Naive thymus-derived CD8-positive, alpha-beta T cell (primary cell): ENCODE measurements at regions not wholly inside any gene's neighbourhood (a gene's known extent, or its start where the extent isn't known, plus 50 kb on each side); places are given as distances from the start of the nearest gene placed in this dataset.

Source experiments
- ATAC-seq, 2 donors: fragments of 150-1000 bp; cut with Tn5 transposase in 1 of 2; sonication (Bioruptor Pico), chemical (Tn5 transposase) in 1 of 2; 1 replicate in 1 of 2; 2 replicates in 1 of 2; pipeline ENCODE4 v1.10.0; 2021; ENCODE audit warnings: mild to moderate bottlenecking in 2 of 2, moderate library complexity in 2 of 2
- POLR2A ChIA-PET: fragments of 350-600 bp; sonication (Branson Sonifier 250); formaldehyde crosslinking; loops from one replicate; lab custom pipeline; 2021; ENCODE audit warnings: antibody characterized with exemption; lab: Charles Lee
- DNase-seq, 10 donors: peaks; one replicate each; pipeline versions ENCODE4 v3.0.0 to v3.0.0-alpha.2; 2020 to 2022
- H3K27ac Mint-ChIP-seq, 10 donors: one replicate each; pipeline ENCODE4 v1.8.0; 2020 to 2022; ENCODE audit warnings: mild to moderate bottlenecking in 10 of 10, mixed read lengths in 10 of 10, moderate library complexity in 4 of 10, inconsistent platforms in 1 of 10
- H3K27me3 Mint-ChIP-seq, 5 donors: one replicate each; pipeline ENCODE4 v1.8.0; 2021 to 2022; ENCODE audit warnings: mixed read lengths in 5 of 5
- H3K36me3 Mint-ChIP-seq, 3 donors: one replicate each; pipeline ENCODE4 v1.8.0; 2020 to 2022; ENCODE audit warnings: mixed read lengths in 3 of 3, mild to moderate bottlenecking in 2 of 3, inconsistent platforms in 1 of 3
- H3K4me1 Mint-ChIP-seq, 4 donors: one replicate each; pipeline ENCODE4 v1.8.0; 2021 to 2022; ENCODE audit warnings: mixed read lengths in 4 of 4
- H3K4me3 Mint-ChIP-seq, 10 donors: one replicate each; pipeline ENCODE4 v1.8.0; 2020 to 2022; ENCODE audit warnings: mild to moderate bottlenecking in 10 of 10, mixed read lengths in 10 of 10, moderate library complexity in 6 of 10, inconsistent platforms in 1 of 10
- H3K9me3 Mint-ChIP-seq, 9 donors: one replicate each; pipeline ENCODE4 v1.8.0; 2020 to 2022; ENCODE audit warnings: mixed read lengths in 9 of 9, mild to moderate bottlenecking in 3 of 9, inconsistent platforms in 1 of 9, moderate library complexity in 1 of 9

- DNase-seq: no peak
- H3K9me3 Mint-ChIP-seq: no peaks in the 10 kb centered on the region
- H3K27ac Mint-ChIP-seq: no peak overlapping the region
- no peaks in the 10 kb centered on the region for H3K36me3 Mint-ChIP-seq
- POLR2A ChIA-PET: no interaction called here
- H3K4me3 Mint-ChIP-seq: no peak overlapping the region
- ATAC-seq: no peak
- H3K27me3 Mint-ChIP-seq: peaks cover 0 to 10% (median 0%) of the 10 kb centered on the region in 5 donors
- H3K4me1 Mint-ChIP-seq: peaks cover 3 to 9% (median 4%) of the 10 kb centered on the region in 4 donors
Measured at GRCh38 chr13:47112205-47112902, 215.5 kb upstream of the HTR2A start.

DNA sequence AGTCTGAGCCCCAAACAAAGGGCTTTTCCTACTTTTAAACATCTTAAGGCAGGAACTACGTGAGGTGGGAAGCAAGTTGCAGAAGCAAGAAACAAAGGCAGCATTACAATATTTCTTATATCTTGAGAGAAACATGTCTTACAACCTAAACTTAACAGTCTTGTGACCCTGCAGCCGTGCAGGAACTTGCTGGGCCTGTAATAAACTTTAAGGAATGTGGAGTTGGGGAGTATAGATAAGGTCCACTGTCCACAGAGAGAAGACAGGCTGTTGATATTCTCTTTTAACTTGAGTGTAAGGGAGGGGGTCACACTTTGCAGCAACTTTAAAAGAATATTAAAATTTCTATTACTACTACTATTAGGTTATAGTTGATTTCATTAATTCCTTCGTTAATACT is 214.6 kb upstream of the HTR2A start:
- Mint-ChIP-seq H3K27ac (no peak overlapping the region), H3K36me3 (no peaks in the 10 kb centered on the region), H3K9me3 (no peaks in the 10 kb centered on the region), H3K4me1 (peaks cover 3 to 9% (median 4%) of the 10 kb centered on the region in 4 donors), H3K27me3 (peaks cover 0 to 10% (median 0%) of the 10 kb centered on the region in 5 donors), H3K4me3 (no peak overlapping the region)
- ATAC-seq (no peak), DNase-seq (no peak)
- POLR2A ChIA-PET: no interaction called here

DNA sequence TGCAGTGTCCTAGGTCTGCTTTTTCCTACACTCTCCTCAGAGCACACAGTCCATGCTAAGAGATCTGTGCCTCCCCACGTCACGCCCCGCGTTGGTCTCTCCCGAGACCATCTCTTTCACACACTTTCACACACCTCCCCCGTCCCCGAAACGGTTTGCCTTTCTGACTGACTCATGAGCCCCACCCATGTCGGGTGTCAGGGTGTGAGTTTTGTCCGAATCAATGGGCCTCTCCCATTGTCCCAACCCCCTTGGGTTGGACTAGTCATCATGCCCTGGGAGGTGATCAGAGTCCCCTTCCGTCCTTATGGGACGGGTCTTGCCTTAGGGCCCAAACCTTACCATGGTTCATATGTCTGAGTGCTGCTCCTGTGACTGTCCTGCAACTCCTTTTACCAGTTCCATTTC is 214.0 kb upstream of the HTR2A start:
- DNase-seq: no peak
- no peaks in the 10 kb centered on the region for H3K9me3 Mint-ChIP-seq
- peak overlapping the region in 1 of 10 donors; percentile 35 for H3K27ac Mint-ChIP-seq
- H3K36me3 Mint-ChIP-seq: no peaks in the 10 kb centered on the region
- POLR2A ChIA-PET: no interaction called here
- no peak for ATAC-seq
- H3K27me3 Mint-ChIP-seq: peaks cover 0 to 10% (median 0%) of the 10 kb centered on the region in 5 donors
- peaks cover 3 to 9% (median 4%) of the 10 kb centered on the region in 4 donors for H3K4me1 Mint-ChIP-seq
- no peak overlapping the region for H3K4me3 Mint-ChIP-seq

DNA sequence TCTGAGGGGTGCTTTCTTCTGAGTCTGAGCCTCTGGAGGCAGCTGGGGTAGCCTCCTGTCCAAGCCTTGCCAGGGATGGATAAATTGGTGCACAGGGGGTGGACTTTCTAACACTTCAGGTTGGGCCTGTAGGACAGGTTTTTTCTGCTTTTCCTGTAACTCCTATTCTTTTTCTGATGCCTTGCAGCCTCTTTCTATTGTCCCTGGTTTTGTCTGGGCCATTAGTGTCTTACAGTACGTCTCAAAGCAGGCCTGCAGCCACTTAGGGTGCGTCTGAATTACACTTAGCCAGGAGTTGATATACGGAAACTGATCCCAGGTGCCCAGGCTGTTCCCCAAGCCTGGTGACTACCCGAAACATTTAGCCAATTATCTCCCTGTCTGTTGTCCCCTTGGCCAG is 213.3 kb upstream of the HTR2A start:
- no peak for ATAC-seq
- DNase-seq: no peak
- H3K9me3 Mint-ChIP-seq: no peaks in the 10 kb centered on the region
- H3K36me3 Mint-ChIP-seq: no peaks in the 10 kb centered on the region
- H3K4me3 Mint-ChIP-seq: no peak overlapping the region
- peaks cover 3 to 9% (median 4%) of the 10 kb centered on the region in 4 donors for H3K4me1 Mint-ChIP-seq
- no peak overlapping the region for H3K27ac Mint-ChIP-seq
- POLR2A ChIA-PET: no interaction called here
- peaks cover 0 to 10% (median 0%) of the 10 kb centered on the region in 5 donors for H3K27me3 Mint-ChIP-seq

DNA sequence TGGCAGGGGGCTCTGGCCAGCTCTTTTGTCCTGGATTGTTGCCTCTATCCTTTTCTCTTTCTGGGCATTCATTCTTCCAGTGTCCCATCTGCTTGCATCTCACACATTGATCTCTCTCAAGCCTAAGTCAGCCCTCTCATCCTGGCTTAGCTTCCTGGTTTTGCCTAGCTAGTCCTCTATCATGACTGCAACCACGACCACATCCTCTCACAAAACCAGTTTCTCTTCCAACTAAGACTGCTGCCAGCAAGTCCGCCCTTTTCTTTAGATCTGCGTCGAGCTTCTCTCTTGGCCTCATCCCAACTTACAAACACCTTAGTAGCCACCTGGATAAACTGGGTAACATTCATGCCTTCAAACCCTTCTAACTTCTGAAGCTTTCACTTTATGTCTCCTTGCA is 212.2 kb upstream of the HTR2A start:
- no peak overlapping the region for H3K4me3 Mint-ChIP-seq
- H3K4me1 Mint-ChIP-seq: peaks cover 3 to 9% (median 4%) of the 10 kb centered on the region in 4 donors
- ATAC-seq: no peak
- POLR2A ChIA-PET: no interaction called here
- peak in 1 of 10 donors; percentile 2 for DNase-seq
- no peaks in the 10 kb centered on the region for H3K36me3 Mint-ChIP-seq
- peaks cover 0 to under 1% (median 0%) of the 10 kb centered on the region in 9 donors for H3K9me3 Mint-ChIP-seq
- peak overlapping the region in 2 of 10 donors; percentile 8 to 18 for H3K27ac Mint-ChIP-seq
- H3K27me3 Mint-ChIP-seq: peaks cover 0 to 8% (median 0%) of the 10 kb centered on the region in 5 donors

- Mint-ChIP-seq H3K9me3 (peaks cover 0 to 8% (median 0%) of the 10 kb centered on the region in 9 donors), H3K4me1 (no peaks in the 10 kb centered on the region), H3K27ac (no peak overlapping the region), H3K27me3 (peaks cover 0 to 10% (median 0%) of the 10 kb centered on the region in 5 donors), H3K4me3 (no peak overlapping the region), H3K36me3 (no peaks in the 10 kb centered on the region)
- POLR2A ChIA-PET: no interaction called here
- no peak for ATAC-seq
- DNase-seq: no peak
Measured at GRCh38 chr13:47100214-47100853, 203.5 kb upstream of the HTR2A start.

DNA sequence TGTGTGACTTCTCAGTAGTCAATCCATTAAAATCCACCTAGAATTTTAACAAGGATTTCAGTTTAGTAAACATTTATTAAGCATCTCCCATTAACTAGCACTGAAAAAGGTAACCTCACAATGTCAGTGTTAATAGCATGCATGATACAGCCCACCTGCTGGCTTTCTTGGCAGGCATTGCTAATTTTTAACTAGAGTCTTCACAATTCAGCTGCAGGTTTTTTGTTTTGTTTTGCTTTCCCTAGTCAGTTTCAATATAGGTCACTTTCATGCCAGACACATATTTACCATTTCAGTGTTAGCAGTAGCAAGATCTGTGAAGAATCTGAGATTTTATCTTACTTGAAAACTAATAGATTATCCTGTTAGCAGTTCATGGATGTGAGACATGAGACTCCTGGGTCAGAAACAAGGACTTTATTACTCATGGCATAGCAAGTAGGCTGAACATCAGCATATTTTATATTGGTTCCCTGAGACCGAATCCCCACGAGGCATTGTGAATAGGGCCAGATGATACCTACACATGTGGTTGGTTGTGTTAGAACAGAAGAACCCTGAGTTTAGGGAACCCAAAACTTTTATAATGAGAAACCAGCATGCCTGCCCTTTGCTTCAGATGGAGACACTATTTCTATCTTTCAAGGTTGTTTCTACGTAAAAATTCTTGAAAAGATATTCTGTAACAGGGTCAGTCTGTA is 198.0 kb upstream of the HTR2A start:
- no peak overlapping the region for H3K4me3 Mint-ChIP-seq

DNA sequence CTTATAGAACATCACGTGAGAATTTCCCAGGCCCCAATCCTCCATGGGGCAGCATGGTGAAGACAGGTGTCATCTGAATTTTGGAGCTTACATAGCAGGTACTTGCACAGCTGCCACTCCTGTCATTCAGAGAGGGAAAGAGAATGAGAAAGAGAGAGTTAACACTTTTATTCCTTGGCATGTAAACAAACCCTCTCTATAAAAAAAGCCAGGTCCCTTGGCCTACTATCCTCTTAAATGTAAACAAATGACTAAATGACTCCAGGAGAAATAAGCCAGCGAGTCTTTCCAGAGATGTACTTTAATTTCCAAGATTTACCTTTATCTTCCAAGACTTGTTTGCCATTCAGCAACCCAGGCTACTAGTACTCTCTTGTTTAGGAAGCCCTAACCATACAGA is 195.3 kb upstream of the HTR2A start:
- POLR2A ChIA-PET: no interaction called here
- Mint-ChIP-seq H3K36me3 (no peaks in the 10 kb centered on the region), H3K27me3 (peaks cover 0 to 11% (median 1%) of the 10 kb centered on the region in 5 donors), H3K4me1 (no peaks in the 10 kb centered on the region), H3K4me3 (no peak overlapping the region), H3K9me3 (peaks cover 0 to 3% (median 0%) of the 10 kb centered on the region in 9 donors), H3K27ac (no peak overlapping the region)
- DNase-seq (no peak), ATAC-seq (no peak)

More for the DNA sequence above, 198.0 kb upstream of the HTR2A start:
- POLR2A ChIA-PET: no interaction called here
- ATAC-seq: no peak
- no peaks in the 10 kb centered on the region for H3K36me3 Mint-ChIP-seq
- no peak overlapping the region for H3K27ac Mint-ChIP-seq
- H3K9me3 Mint-ChIP-seq: peaks cover 0 to 3% (median 0%) of the 10 kb centered on the region in 9 donors
- H3K4me1 Mint-ChIP-seq: no peaks in the 10 kb centered on the region
- H3K27me3 Mint-ChIP-seq: peaks cover 0 to 11% (median 0%) of the 10 kb centered on the region in 5 donors
- no peak for DNase-seq

GRCh38 chr13:47087841-47088240 is 191.0 kb upstream of the HTR2A start:
- POLR2A ChIA-PET: no interaction called here
- peaks cover 0 to 3% (median 0%) of the 10 kb centered on the region in 9 donors for H3K9me3 Mint-ChIP-seq
- no peak overlapping the region for H3K27ac Mint-ChIP-seq
- H3K27me3 Mint-ChIP-seq: peaks cover 0 to 12% (median 5%) of the 10 kb centered on the region in 5 donors
- H3K4me3 Mint-ChIP-seq: no peak overlapping the region
- ATAC-seq (no peak), DNase-seq (no peak)
- H3K36me3 Mint-ChIP-seq: no peaks in the 10 kb centered on the region
- H3K4me1 Mint-ChIP-seq: no peaks in the 10 kb centered on the region

- ATAC-seq (no peak), DNase-seq (no peak)
- H3K27me3 Mint-ChIP-seq: peaks cover 0 to 12% (median 4%) of the 10 kb centered on the region in 5 donors
- H3K27ac Mint-ChIP-seq: no peak overlapping the region
- POLR2A ChIA-PET: no interaction called here
- H3K9me3 Mint-ChIP-seq: no peaks in the 10 kb centered on the region
- no peak overlapping the region for H3K4me3 Mint-ChIP-seq
- H3K4me1 Mint-ChIP-seq: no peaks in the 10 kb centered on the region
- H3K36me3 Mint-ChIP-seq: no peaks in the 10 kb centered on the region
Measured at GRCh38 chr13:47087241-47087640, 190.4 kb upstream of the HTR2A start.

DNA sequence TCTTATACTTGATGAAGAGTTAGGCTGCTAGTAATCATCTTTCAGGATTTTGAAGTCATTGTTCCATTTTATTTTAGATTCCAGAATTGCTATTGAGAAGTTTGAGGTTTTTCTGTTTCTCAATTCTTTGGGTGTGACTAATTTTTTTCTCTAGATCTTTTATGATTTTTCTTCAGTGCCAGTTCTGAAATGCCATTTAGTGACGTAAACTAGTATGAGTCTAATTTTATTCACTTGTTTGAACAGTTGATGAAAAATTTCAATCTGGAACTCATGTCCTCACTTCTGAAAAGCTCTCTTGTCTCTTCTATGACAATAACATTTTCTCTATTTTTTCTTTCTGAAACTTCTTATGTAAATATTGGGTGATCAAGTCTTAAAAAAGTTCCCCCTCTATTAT is 188.5 kb upstream of the HTR2A start:
- no peaks in the 10 kb centered on the region for H3K36me3 Mint-ChIP-seq
- no peaks in the 10 kb centered on the region for H3K4me1 Mint-ChIP-seq
- POLR2A ChIA-PET: no interaction called here
- H3K9me3 Mint-ChIP-seq: peaks cover 0 to 2% (median 0%) of the 10 kb centered on the region in 9 donors
- peaks cover 0 to 14% (median 4%) of the 10 kb centered on the region in 5 donors for H3K27me3 Mint-ChIP-seq
- H3K27ac Mint-ChIP-seq: no peak overlapping the region
- DNase-seq (no peak), ATAC-seq (no peak)
- H3K4me3 Mint-ChIP-seq: no peak overlapping the region

- Mint-ChIP-seq H3K27me3 (peaks cover 0 to 11% (median 4%) of the 10 kb centered on the region in 5 donors), H3K4me1 (no peaks in the 10 kb centered on the region)
Measured at GRCh38 chr13:47081850-47082249, 185.0 kb upstream of the HTR2A start.

GRCh38 chr13:47081246-47081645 is 184.4 kb upstream of the HTR2A start:
- no peak for ATAC-seq
- Mint-ChIP-seq H3K9me3 (peaks cover 0 to 5% (median 3%) of the 10 kb centered on the region in 9 donors), H3K27me3 (peaks cover 0 to 8% (median 2%) of the 10 kb centered on the region in 5 donors), H3K4me3 (no peak overlapping the region), H3K27ac (no peak overlapping the region), H3K4me1 (no peaks in the 10 kb centered on the region), H3K36me3 (no peaks in the 10 kb centered on the region)
- no peak for DNase-seq
- POLR2A ChIA-PET: no interaction called here

More at GRCh38 chr13:47081850-47082249, 185.0 kb upstream of the HTR2A start:
- peaks cover 0 to 4% (median 0%) of the 10 kb centered on the region in 9 donors for H3K9me3 Mint-ChIP-seq
- no peak for DNase-seq
- no peak overlapping the region for H3K27ac Mint-ChIP-seq
- H3K4me3 Mint-ChIP-seq: no peak overlapping the region
- no peak for ATAC-seq
- POLR2A ChIA-PET: no interaction called here
- no peaks in the 10 kb centered on the region for H3K36me3 Mint-ChIP-seq
